Stimulated activated naive B cell treated with anti-CD40 and anti-IgM and Interleukin-4, amounts not matched to agents 10 μg/mL and 1 μg/mL and 100 μg/mL, for 72 hours (primary cell): ENCODE measurements at regions not wholly inside any gene's neighbourhood (a gene's known extent, or its start where the extent isn't known, plus 50 kb on each side); places are given as distances from the start of the nearest gene placed in this dataset.

ENCODE experiments used
- ATAC-seq, 2 donors: fragments of 150-1000 bp; cut with Tn5 transposase; replicated peaks; 2 replicates each; pipeline ENCODE4 v1.10.0; 2021; ENCODE audit warnings: moderate library complexity in 1 of 2
- DNase-seq: peaks from one replicate; pipeline ENCODE4 v3.0.0; 2021
- H3K27ac Mint-ChIP-seq: one replicate; pipeline ENCODE4 v1.8.0; 2022; ENCODE audit warnings: mild to moderate bottlenecking, mixed read lengths
- H3K27me3 Mint-ChIP-seq, 2 donors: one replicate each; pipeline ENCODE4 v1.8.0; 2022; ENCODE audit warnings: mixed read lengths in 2 of 2
- H3K36me3 Mint-ChIP-seq, 2 donors: one replicate each; pipeline ENCODE4 v1.8.0; 2022; ENCODE audit warnings: mixed read lengths in 2 of 2, mild to moderate bottlenecking in 1 of 2
- H3K4me1 Mint-ChIP-seq, 2 donors: one replicate each; pipeline ENCODE4 v1.8.0; 2022; ENCODE audit warnings: mixed read lengths in 2 of 2, mild to moderate bottlenecking in 1 of 2
- H3K4me3 Mint-ChIP-seq, 2 donors: one replicate each; pipeline ENCODE4 v1.8.0; 2022; ENCODE audit warnings: mild to moderate bottlenecking in 2 of 2, mixed read lengths in 2 of 2, moderate library complexity in 1 of 2
- H3K9me3 Mint-ChIP-seq, 2 donors: one replicate each; pipeline ENCODE4 v1.8.0; 2022; ENCODE audit warnings: mixed read lengths in 2 of 2, mild to moderate bottlenecking in 1 of 2

DNA sequence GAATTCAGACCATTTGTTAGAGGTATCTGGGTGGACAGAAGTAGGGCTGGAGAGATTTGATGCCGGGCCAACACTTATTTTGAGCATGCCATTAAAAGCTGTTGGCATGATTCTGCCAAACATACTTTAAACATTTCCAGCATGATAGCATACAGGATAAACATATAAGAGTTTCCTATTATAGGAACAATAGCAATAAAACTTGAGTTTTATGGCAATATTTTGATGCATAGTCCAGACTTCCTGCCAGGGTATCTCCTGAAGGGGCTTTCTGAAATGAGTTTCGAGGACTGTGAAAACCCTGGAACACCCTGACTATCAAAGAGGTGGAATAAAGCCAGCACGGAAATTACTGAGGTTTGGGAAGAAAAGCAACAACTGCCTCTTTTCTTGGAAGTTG, 1398.0 kb upstream of the NXPH2 start:
- peaks cover 5 to 6% of the 10 kb centered on the region in 2 donors for H3K9me3 Mint-ChIP-seq
- ATAC-seq = no peak
- H3K4me3 Mint-ChIP-seq = no peak overlapping the region
- no peaks in the 10 kb centered on the region for H3K27me3 Mint-ChIP-seq
- no peaks in the 10 kb centered on the region for H3K36me3 Mint-ChIP-seq
- no peak overlapping the region for H3K27ac Mint-ChIP-seq
- DNase-seq = no peak
- no peaks in the 10 kb centered on the region for H3K4me1 Mint-ChIP-seq

DNA sequence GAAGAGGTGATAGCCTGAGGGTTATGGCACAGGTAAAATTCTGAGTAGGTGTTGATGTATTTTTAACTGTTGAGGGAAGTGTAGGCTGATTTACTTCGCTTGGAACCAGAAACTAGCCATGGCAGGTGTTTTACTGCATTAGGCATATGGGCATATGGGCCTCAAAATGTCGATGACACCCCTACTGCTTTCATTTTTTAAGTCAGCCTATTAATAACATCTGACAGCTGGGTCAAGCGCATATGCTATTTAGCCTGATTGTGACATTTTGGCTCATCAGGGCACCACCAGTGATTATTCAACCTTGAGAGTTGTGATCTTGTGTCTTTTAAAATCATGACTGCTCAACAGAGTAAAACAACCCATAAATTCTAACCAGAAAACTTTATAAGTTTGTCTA, 1396.9 kb upstream of the NXPH2 start:
- H3K27ac Mint-ChIP-seq = no peak overlapping the region
- no peaks in the 10 kb centered on the region for H3K27me3 Mint-ChIP-seq
- no peaks in the 10 kb centered on the region for H3K4me1 Mint-ChIP-seq
- H3K9me3 Mint-ChIP-seq = peaks cover 6 to 7% of the 10 kb centered on the region in 2 donors
- no peak for ATAC-seq
- H3K4me3 Mint-ChIP-seq = no peak overlapping the region
- H3K36me3 Mint-ChIP-seq = no peaks in the 10 kb centered on the region
- DNase-seq = no peak

DNA sequence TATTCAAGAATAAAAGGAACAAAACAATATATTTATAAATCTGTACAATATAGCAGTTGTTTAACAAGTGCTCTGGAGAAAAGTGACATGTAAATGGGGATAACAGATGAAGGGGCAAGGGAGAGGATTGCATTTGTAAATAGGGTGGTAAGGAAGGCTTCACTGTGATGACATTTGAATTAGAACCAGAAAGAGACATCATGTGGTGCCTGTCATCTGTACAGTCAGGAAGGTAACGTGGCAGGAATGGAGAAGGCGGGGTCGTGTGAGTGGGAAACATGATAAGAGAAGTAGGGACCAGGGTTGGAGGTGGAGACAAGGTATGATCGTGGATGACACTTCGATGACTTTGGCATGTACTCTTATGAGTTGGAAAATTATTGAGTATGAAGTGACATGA, 1393.6 kb upstream of the NXPH2 start:
- DNase-seq = no peak
- H3K9me3 Mint-ChIP-seq = peaks cover 9 to 10% of the 10 kb centered on the region in 2 donors

GRCh38 chr2:140164449-140164848, 1384.3 kb upstream of the NXPH2 start:
- DNase-seq (no peak), ATAC-seq (no peak)
- H3K27me3 Mint-ChIP-seq = no peaks in the 10 kb centered on the region
- no peaks in the 10 kb centered on the region for H3K36me3 Mint-ChIP-seq
- no peaks in the 10 kb centered on the region for H3K4me1 Mint-ChIP-seq
- H3K9me3 Mint-ChIP-seq = peaks cover 0 to 7% of the 10 kb centered on the region in 2 donors
- no peak overlapping the region for H3K27ac Mint-ChIP-seq
- H3K4me3 Mint-ChIP-seq = no peak overlapping the region

More for the DNA sequence above, 1393.6 kb upstream of the NXPH2 start:
- H3K36me3 Mint-ChIP-seq = no peaks in the 10 kb centered on the region
- H3K27me3 Mint-ChIP-seq = no peaks in the 10 kb centered on the region
- no peak overlapping the region for H3K4me3 Mint-ChIP-seq
- ATAC-seq = no peak
- no peaks in the 10 kb centered on the region for H3K4me1 Mint-ChIP-seq
- no peak overlapping the region for H3K27ac Mint-ChIP-seq

- H3K9me3 Mint-ChIP-seq = peaks cover 0 to 6% of the 10 kb centered on the region in 2 donors
- H3K4me3 Mint-ChIP-seq = no peak overlapping the region
- no peak for ATAC-seq
- H3K27me3 Mint-ChIP-seq = no peaks in the 10 kb centered on the region
- no peaks in the 10 kb centered on the region for H3K4me1 Mint-ChIP-seq
- H3K36me3 Mint-ChIP-seq = no peaks in the 10 kb centered on the region
- no peak for DNase-seq
- no peak overlapping the region for H3K27ac Mint-ChIP-seq
Observed at GRCh38 chr2:140158259-140158658, 1378.1 kb upstream of the NXPH2 start.

GRCh38 chr2:140157816-140158215, 1377.6 kb upstream of the NXPH2 start:
- Mint-ChIP-seq H3K9me3 (peaks cover 0 to 6% of the 10 kb centered on the region in 2 donors), H3K27me3 (no peaks in the 10 kb centered on the region)

GRCh38 chr2:140154706-140155105, 1374.5 kb upstream of the NXPH2 start:
- H3K27ac Mint-ChIP-seq = no peak overlapping the region
- no peak overlapping the region for H3K4me3 Mint-ChIP-seq
- no peaks in the 10 kb centered on the region for H3K27me3 Mint-ChIP-seq
- DNase-seq = no peak
- H3K9me3 Mint-ChIP-seq = peaks cover 0 to 4% of the 10 kb centered on the region in 2 donors
- H3K4me1 Mint-ChIP-seq = no peaks in the 10 kb centered on the region
- no peak for ATAC-seq
- H3K36me3 Mint-ChIP-seq = no peaks in the 10 kb centered on the region

More at GRCh38 chr2:140157816-140158215, 1377.6 kb upstream of the NXPH2 start:
- Mint-ChIP-seq H3K4me3 (no peak overlapping the region), H3K27ac (no peak overlapping the region), H3K4me1 (no peaks in the 10 kb centered on the region), H3K36me3 (no peaks in the 10 kb centered on the region)
- DNase-seq (no peak), ATAC-seq (no peak)

DNA sequence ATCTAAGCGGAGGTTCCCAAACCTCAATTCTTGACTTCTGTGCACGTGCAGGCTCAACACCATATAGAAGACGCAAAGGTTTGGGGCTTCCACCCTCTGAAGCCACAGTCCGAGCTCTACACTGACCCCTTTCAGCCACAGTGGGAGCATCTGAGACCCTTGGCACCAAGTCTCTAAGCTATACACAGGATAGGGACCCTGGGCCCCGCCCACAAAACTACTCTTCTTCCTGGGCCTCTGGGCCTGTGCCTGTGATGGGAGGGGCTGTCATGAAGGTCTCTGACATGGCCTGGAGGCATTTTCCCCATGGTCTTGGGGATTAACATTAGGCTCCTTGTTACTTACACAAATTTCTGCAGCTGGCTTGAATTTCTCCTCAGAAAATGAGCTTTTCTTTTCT, 1374.1 kb upstream of the NXPH2 start:
- ATAC-seq = no peak
- no peaks in the 10 kb centered on the region for H3K4me1 Mint-ChIP-seq

DNA sequence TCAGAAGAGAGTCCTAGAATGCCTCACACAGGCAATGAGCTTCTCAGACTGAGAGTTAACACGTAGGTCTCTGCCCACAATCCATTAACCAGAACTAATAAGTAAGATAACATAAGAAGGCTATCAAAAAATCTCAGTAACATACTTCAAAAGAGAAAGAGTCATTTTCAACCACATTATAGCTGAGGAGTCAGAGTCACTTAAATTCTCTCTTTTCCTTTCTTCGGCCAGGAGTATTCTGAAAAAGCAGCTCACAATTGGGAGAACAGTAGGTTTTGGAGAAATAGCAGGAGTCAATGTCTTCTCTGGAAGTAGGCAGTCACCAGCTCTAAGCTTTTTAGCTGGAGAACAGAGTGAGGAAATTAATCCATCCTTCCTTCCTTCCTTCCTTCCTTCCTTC, 1364.4 kb upstream of the NXPH2 start:
- ATAC-seq (no peak), DNase-seq (no peak)
- Mint-ChIP-seq H3K36me3 (no peaks in the 10 kb centered on the region), H3K27me3 (no peaks in the 10 kb centered on the region), H3K4me1 (no peaks in the 10 kb centered on the region), H3K9me3 (peaks cover 0 to 7% of the 10 kb centered on the region in 2 donors), H3K4me3 (no peak overlapping the region), H3K27ac (no peak overlapping the region)

More for the DNA sequence above, 1374.1 kb upstream of the NXPH2 start:
- Mint-ChIP-seq H3K36me3 (no peaks in the 10 kb centered on the region), H3K27ac (no peak overlapping the region), H3K4me3 (no peak overlapping the region), H3K27me3 (no peaks in the 10 kb centered on the region), H3K9me3 (peaks cover 0 to 4% of the 10 kb centered on the region in 2 donors)
- no peak for DNase-seq

DNA sequence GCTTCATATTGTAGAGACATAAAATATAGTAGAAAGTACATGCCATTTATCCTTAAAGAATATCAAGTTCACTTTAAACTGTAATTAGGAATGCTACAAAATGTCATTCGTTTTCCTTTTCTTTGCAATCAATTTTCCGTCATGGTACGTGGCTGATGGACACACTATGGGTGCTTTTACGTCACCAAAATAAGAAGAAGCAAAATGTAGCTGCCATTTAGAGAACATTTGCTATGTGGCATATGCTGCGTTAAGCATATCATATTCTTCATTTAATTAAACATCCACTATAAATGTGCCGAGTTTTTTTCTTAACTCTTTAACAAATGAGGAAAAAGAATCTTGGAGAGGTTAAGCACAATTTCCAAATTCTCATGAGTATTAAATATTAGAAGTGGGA, 1358.5 kb upstream of the NXPH2 start:
- Mint-ChIP-seq H3K4me1 (no peaks in the 10 kb centered on the region), H3K36me3 (no peaks in the 10 kb centered on the region), H3K27me3 (no peaks in the 10 kb centered on the region), H3K4me3 (no peak overlapping the region), H3K27ac (no peak overlapping the region), H3K9me3 (peaks cover 0 to 5% of the 10 kb centered on the region in 2 donors)
- no peak for DNase-seq
- no peak for ATAC-seq

DNA sequence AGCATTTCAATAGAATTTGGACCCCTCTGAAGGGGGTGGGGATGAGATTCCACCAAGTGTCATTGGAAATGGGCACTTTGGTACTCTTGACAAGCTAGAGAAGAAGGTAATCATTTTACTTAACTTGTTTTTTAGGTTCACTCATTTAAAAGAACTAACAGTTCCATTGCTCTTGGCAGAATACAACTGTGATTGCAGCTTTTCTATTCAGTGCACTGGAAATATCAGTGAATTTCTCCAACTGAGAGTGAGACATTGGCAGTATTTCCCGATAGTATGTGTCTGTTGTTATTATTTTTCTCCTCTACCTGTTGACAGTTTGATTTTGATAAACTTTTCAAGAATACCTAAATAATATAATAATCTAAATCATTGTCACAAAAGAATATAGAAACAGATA, 1356.7 kb upstream of the NXPH2 start:
- peaks cover 0 to 5% of the 10 kb centered on the region in 2 donors for H3K9me3 Mint-ChIP-seq
- H3K27me3 Mint-ChIP-seq = no peaks in the 10 kb centered on the region

GRCh38 chr2:140136366-140136765, 1356.2 kb upstream of the NXPH2 start:
- Mint-ChIP-seq H3K4me1 (no peaks in the 10 kb centered on the region), H3K27ac (no peak overlapping the region), H3K36me3 (no peaks in the 10 kb centered on the region), H3K9me3 (peaks cover 0 to 5% of the 10 kb centered on the region in 2 donors), H3K4me3 (no peak overlapping the region), H3K27me3 (no peaks in the 10 kb centered on the region)
- no peak for DNase-seq
- ATAC-seq = no peak

More for the DNA sequence above, 1356.7 kb upstream of the NXPH2 start:
- ATAC-seq (no peak), DNase-seq (no peak)
- no peaks in the 10 kb centered on the region for H3K4me1 Mint-ChIP-seq
- no peaks in the 10 kb centered on the region for H3K36me3 Mint-ChIP-seq
- no peak overlapping the region for H3K4me3 Mint-ChIP-seq
- no peak overlapping the region for H3K27ac Mint-ChIP-seq

DNA sequence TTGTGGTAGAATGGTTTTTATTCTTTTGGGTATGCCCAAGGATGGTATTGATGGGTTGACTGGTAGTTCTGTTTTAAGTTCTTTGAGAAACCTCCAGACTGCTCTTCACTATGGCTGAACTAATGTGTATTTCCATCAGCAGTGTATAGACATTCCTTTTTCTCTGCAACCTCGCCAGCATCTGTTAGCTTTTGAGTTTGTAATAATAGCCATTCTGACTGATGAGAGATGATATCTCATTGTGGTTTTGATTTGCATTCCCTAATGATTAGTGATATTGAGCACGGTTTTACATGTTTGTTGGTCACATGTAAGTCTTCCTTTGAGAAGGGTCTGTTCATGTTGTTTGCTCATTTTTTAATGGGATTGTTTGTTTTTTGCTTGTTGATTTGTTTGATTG, 1348.7 kb upstream of the NXPH2 start:
- Mint-ChIP-seq H3K9me3 (no peaks in the 10 kb centered on the region), H3K4me1 (no peaks in the 10 kb centered on the region), H3K36me3 (no peaks in the 10 kb centered on the region), H3K27me3 (no peaks in the 10 kb centered on the region), H3K27ac (no peak overlapping the region), H3K4me3 (no peak overlapping the region)
- no peak for DNase-seq
- ATAC-seq = no peak

DNA sequence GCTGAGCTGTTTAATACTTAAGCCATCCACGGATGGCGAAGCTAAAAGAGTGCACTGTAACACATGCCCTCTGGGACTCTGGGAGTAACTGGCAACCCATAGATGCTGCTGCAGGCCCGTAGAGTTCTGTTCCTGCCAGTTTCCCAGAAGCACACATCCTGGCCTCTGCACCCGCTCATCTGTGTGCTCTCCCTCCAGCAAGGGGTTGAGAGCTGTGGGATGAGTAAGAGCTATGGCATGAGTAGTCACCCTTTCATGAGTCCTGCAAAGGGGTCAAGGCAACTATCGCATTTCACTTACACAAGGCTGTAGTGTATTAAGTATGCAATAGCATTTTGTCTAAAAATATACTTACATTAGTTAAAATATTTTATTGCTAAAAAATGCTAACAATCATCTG, 1341.8 kb upstream of the NXPH2 start:
- Mint-ChIP-seq H3K9me3 (no peaks in the 10 kb centered on the region), H3K27me3 (no peaks in the 10 kb centered on the region), H3K27ac (no peak overlapping the region), H3K4me3 (no peak overlapping the region), H3K36me3 (no peaks in the 10 kb centered on the region), H3K4me1 (no peaks in the 10 kb centered on the region)
- ATAC-seq = no peak
- no peak for DNase-seq

DNA sequence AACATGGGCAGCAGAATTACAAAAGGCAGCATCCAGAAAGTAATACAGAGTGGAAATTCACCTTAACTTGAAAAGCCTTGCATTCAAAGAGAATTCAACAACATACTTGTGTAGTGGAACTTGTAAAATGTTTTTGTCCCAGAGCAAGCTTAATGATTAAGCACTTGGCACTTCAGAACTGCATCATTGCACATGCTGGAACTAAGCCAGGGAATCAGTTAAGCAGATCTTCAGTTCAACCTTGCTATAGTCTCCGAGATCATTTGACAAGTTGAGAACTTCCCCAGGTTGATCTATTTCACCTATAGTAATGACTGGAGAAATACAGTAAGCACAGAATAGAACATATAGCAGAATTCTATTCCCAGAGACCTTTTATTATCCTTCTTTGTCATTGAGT, 1337.2 kb upstream of the NXPH2 start:
- no peak for ATAC-seq
- H3K4me3 Mint-ChIP-seq = no peak overlapping the region
- no peaks in the 10 kb centered on the region for H3K4me1 Mint-ChIP-seq
- H3K9me3 Mint-ChIP-seq = no peaks in the 10 kb centered on the region
- H3K27ac Mint-ChIP-seq = no peak overlapping the region
- no peaks in the 10 kb centered on the region for H3K36me3 Mint-ChIP-seq
- no peaks in the 10 kb centered on the region for H3K27me3 Mint-ChIP-seq
- no peak for DNase-seq
